HepG2 (cell line): ENCODE measurements at regions not wholly inside any gene's neighbourhood (a gene's known extent, or its start where the extent isn't known, plus 50 kb on each side); places are given as distances from the start of the nearest gene placed in this dataset.

Experiments
- ATAC-seq: fragments of 200-7000 bp; cut with Tn5 transposase; 3 replicates; pipeline ENCODE4 v1.9.1; 2020; ENCODE audit warnings: mild to moderate bottlenecking, moderate library complexity
- BruUV-seq: library from RNA; stranded (reverse); fragments of 400-500 nt; replicated peaks from 2 replicates; lab custom pipeline; 2021; lab: Mats Ljungman, UMichigan
- CTCF ChIA-PET: fragments of 300-600 bp; formaldehyde crosslinking; extraction: SDS; loops from one replicate; lab custom pipeline; 2021; ENCODE audit warnings: low total read pairs, inconsistent platforms, low intra/inter-chr PET ratio; lab: Yijun Ruan, JAX
- POLR2A ChIA-PET: fragments of 350-600 bp; sonication (Branson Sonifier 250); formaldehyde crosslinking; loops from one replicate; lab custom pipeline; 2020; ENCODE audit warnings: antibody characterized with exemption, inconsistent platforms; lab: Yijun Ruan, JAX
- DNase-seq: peaks from one replicate; pipeline ENCODE4 v3.0.0-alpha.2; 2015; ENCODE audit warnings: low spot score
- FAIRE-seq: peaks from 3 replicates; lab custom pipeline; 2011; peaks lifted over from hg19 to GRCh38; lab: Jason Lieb, UNC
- H2AFZ ChIP-seq: one replicate; pipeline ENCODE4 v1.6.1; 2011; ENCODE audit warnings: low read length, inconsistent platforms
- H3K27ac ChIP-seq: fragments of 300-600 bp; 3 replicates; pipeline ENCODE4 v1.8.0; 2011; ENCODE audit warnings: mixed run types, mild to moderate bottlenecking, mixed read lengths, low read length, inconsistent platforms; ENCODE audit not compliant: insufficient read depth; ENCODE audit errors: extremely low read length
- H3K27me3 ChIP-seq, 2 experiments: fragments of 200-600 bp in 1 of 2; 2 replicates in 1 of 2; 3 replicates in 1 of 2; pipeline versions ENCODE4 v1.6.0 to v1.8.0; 2011; ENCODE audit warnings: low read length in 2 of 2, mild to moderate bottlenecking in 2 of 2, moderate library complexity in 2 of 2, inconsistent platforms in 1 of 2; ENCODE audit not compliant: insufficient read depth in 2 of 2, control insufficient read depth in 1 of 2
- H3K36me3 ChIP-seq, 2 experiments: fragments of 200-600 bp in 1 of 2; replicated peaks in 1 of 2; 2 replicates in 1 of 2; 3 replicates in 1 of 2; pipeline versions ENCODE4 v1.5.1 to v1.8.0; 2011; ENCODE audit warnings: low read length in 2 of 2, inconsistent platforms in 1 of 2; ENCODE audit not compliant: insufficient read depth in 2 of 2, control insufficient read depth in 1 of 2
- H3K4me1 ChIP-seq: 2 replicates; pipeline ENCODE4 v1.5.1; 2012; ENCODE audit warnings: low read length, inconsistent platforms; ENCODE audit not compliant: insufficient read depth
- H3K4me2 ChIP-seq: 2 replicates; pipeline ENCODE4 v1.6.0; 2011; ENCODE audit warnings: low read depth, low read length, inconsistent platforms
- H3K4me3 ChIP-seq, 3 experiments: fragments of 200-600 bp in 1 of 3; sonication (generic), shearing (Covaris generic) in 1 of 3; replicated peaks in 1 of 3; 2 replicates each; pipeline ENCODE4 v1.5.1; 2011 to 2016; ENCODE audit warnings: low read length in 3 of 3, inconsistent platforms in 2 of 3, low read depth in 2 of 3, mild to moderate bottlenecking in 2 of 3, control low read depth in 1 of 3, mixed read lengths in 1 of 3; ENCODE audit not compliant: insufficient read depth in 1 of 3
- H3K79me2 ChIP-seq: one replicate; pipeline ENCODE4 v1.6.1; 2011; ENCODE audit warnings: low read length, inconsistent platforms; ENCODE audit not compliant: insufficient read depth
- H3K9ac ChIP-seq: 2 replicates; pipeline ENCODE4 v1.6.0; 2011; ENCODE audit warnings: mild to moderate bottlenecking, low read depth, low read length, inconsistent platforms; ENCODE audit not compliant: insufficient read depth
- H3K9me3 ChIP-seq: 2 replicates; pipeline ENCODE4 v1.5.1; 2012; ENCODE audit warnings: mild to moderate bottlenecking, low read length
- H4K20me1 ChIP-seq: 2 replicates; pipeline ENCODE4 v1.6.0; 2011; ENCODE audit warnings: inconsistent platforms, mild to moderate bottlenecking, low read length, moderate library complexity; ENCODE audit not compliant: insufficient read depth
- ATF1 ChIP-seq: IDR thresholded peaks from 2 replicates; pipeline ENCODE4 v1.6.1; 2016; ENCODE audit warnings: mild to moderate bottlenecking, control low read depth
- FOSL1 ChIP-seq: sonication (generic); formaldehyde crosslinking; IDR thresholded peaks from 2 replicates; pipeline ENCODE4 v1.9.0; 2021; ENCODE audit warnings: missing genetic modification reagents, borderline replicate concordance
- KDM3A ChIP-seq: IDR thresholded peaks from 2 replicates; pipeline ENCODE4 v1.6.1; 2018; ENCODE audit warnings: low read depth, missing compliant biosample characterization
- RAD21 ChIP-seq: fragments of 450-650 bp; formaldehyde crosslinking; IDR thresholded peaks from 2 replicates; pipeline ENCODE4 v1.5.0; 2020; ENCODE audit warnings: mild to moderate bottlenecking
- TOPORS ChIP-seq: sonication (generic); formaldehyde crosslinking; IDR thresholded peaks from 2 replicates; pipeline ENCODE4 v1.8.0; 2023; ENCODE audit warnings: mild to moderate bottlenecking, missing genetic modification reagents
- ZNF350 ChIP-seq: sonication (generic); formaldehyde crosslinking; IDR thresholded peaks from 2 replicates; pipeline ENCODE4 v1.4.0; 2020; ENCODE audit warnings: mild to moderate bottlenecking, low read depth, missing genetic modification reagents, borderline replicate concordance
- ZNF547 ChIP-seq: sonication (generic); formaldehyde crosslinking; IDR thresholded peaks from 2 replicates; pipeline ENCODE4 v1.5.1; 2020; ENCODE audit warnings: mild to moderate bottlenecking, missing genetic modification reagents
- ZNF616 ChIP-seq: sonication (generic); formaldehyde crosslinking; IDR thresholded peaks from 2 replicates; pipeline ENCODE4 v1.5.0; 2020; ENCODE audit warnings: low read depth, mild to moderate bottlenecking, missing genetic modification reagents
- ZNF7 ChIP-seq: IDR thresholded peaks from 2 replicates; pipeline ENCODE4 v1.6.1; 2016; ENCODE audit warnings: missing biosample characterization, missing genetic modification reagents
- WGBS: methylation state at CpG from one replicate; pipeline ENCODE4 v1.1.6; 2017; ENCODE audit warnings: low lambda C conversion rate; 5-methylcytosine and 5-hydroxymethylcytosine counted together
- in situ Hi-C: cut with HindIII; loops from 2 replicates; pipeline ENCODE4 v1.10.0; 2017; ENCODE audit warnings: low pct_unique_long_range_greater_than_20kb; ENCODE audit not compliant: extremely low pct_ligation_motif_present
- intact Hi-C: fragments of 100-400 bp; cut with micrococcal nuclease; formaldehyde crosslinking; loops from one replicate; pipeline ENCODE4 v1.10.0; 2022; ENCODE audit not compliant: unreplicated experiment
- TF ChIP-seq, protein P1 (sequence below): sonication (generic); formaldehyde crosslinking; IDR thresholded peaks from 2 replicates; pipeline ENCODE4 v1.5.1; 2020; ENCODE audit warnings: mild to moderate bottlenecking, moderate library complexity, missing genetic modification reagents
- TF ChIP-seq, protein P2 (sequence below): sonication (generic); formaldehyde crosslinking; IDR thresholded peaks from 2 replicates; pipeline ENCODE4 v1.4.0; 2020; ENCODE audit warnings: missing genetic modification reagents

DNA sequence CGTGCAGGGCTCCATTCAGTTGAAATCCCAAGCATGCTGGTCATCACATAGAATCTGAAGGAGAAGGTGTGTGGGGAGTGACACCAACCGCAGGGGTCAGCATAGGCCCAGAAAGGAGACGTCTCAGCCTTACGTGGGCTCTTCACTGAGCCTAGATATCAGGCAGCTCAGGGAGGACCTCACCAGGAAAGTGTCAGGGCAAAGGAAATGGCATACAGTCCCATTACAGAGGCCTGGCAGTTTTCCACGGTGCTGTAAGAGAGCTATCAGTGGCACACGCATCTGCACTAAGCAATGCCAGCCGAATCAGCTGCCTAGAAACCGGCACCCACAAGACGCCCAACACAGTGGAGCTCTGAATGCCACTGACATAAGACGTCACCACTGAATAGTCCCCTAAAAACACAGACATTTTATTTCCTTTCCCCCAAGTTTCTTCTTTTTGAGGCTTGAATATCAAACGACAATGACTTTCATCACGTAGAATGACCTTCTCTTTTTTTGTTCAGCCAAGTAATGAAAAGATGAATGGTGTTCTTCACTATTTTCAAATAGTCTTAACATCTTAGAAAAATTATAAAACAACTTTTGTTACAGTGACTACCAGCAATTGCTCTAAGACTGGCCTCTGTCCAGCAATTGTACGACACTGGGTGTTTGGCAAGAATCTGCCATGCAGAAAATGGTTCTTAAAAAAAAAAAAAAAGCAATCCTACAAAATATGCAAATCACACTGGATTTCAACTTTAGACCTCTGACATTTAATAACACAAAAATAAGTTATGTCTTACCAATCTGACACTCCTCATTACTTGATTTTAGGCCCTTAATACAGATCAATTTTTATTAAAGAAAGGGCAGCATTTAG lies 88.9 kb upstream of the FOXQ1 start (continued):
- no peak for TF ChIP-seq ZNF616 (CRISPR knock-in tag)
- no peak for TF ChIP-seq ATF1 (CRISPR knock-in tag)
- no peak for TF ChIP-seq ZNF350 (CRISPR knock-in tag)

DNA sequence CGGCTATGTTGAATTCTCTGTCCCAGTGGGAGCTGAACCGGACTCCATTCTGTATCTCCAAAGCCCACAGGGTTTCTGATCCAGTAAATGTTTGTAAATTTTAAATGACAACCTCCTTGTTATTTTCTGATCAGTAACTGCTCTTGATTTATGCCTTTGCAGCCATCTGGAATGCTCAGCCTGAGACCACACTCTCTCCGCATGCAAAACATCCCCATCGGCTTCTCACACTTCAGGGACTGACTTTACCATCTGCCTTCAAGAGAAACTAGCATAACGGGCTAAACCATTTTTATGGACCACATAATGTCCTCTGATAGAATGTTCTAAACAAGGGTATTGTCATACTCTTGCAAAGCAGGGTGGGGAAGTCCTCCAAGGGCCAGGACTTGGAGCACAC lies 94.5 kb upstream of the FOXQ1 start:
- ATAC-seq (peak; percentile 16; the same call in 1 of the 3 replicates), FAIRE-seq (no peak), DNase-seq (no peak)
- 78% methylated on average over 5 of the region's 5 CpGs for WGBS
- POLR2A ChIA-PET: interaction anchor here (3.1 kb wide), 1 partner anchor 10 kb away, joined by 26 read pairs; no protein-coding TSS in a partner anchor
- Histone ChIP-seq H3K36me3 (peaks cover 3 to 7% of the 10 kb centered on the region in 2 experiments; a peak in 2 of 5 replicates), H3K9ac (0 out of 2 replicates have a peak overlapping the region, but pooled peaks have one; percentile 16), H3K79me2 (peaks cover 15% of the 10 kb centered on the region), H3K9me3 (no peaks in the 10 kb centered on the region), H2AFZ (no peak overlapping the region), H3K4me2 (no peak overlapping the region), H3K27ac (no peak overlapping the region), H4K20me1 (0 out of 2 replicates have a peak, but pooled peaks cover 4% of the 10 kb centered on the region), H3K4me1 (peaks cover 44% of the 10 kb centered on the region), H3K27me3 (no peaks in the 10 kb centered on the region), H3K4me3 (no peak overlapping the region)
- no peak for TF ChIP-seq TOPORS (CRISPR knock-in tag)
- no peak for TF ChIP-seq FOSL1 (CRISPR knock-in tag)
- 0 out of 2 replicates have a peak, but pooled peaks have one; percentile 31 for TF ChIP-seq ZNF547 (CRISPR knock-in tag)
- TF ChIP-seq RAD21: no peak
- TF ChIP-seq, protein P1, sequence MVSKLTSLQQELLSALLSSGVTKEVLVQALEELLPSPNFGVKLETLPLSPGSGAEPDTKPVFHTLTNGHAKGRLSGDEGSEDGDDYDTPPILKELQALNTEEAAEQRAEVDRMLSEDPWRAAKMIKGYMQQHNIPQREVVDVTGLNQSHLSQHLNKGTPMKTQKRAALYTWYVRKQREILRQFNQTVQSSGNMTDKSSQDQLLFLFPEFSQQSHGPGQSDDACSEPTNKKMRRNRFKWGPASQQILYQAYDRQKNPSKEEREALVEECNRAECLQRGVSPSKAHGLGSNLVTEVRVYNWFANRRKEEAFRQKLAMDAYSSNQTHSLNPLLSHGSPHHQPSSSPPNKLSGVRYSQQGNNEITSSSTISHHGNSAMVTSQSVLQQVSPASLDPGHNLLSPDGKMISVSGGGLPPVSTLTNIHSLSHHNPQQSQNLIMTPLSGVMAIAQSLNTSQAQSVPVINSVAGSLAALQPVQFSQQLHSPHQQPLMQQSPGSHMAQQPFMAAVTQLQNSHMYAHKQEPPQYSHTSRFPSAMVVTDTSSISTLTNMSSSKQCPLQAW (CRISPR knock-in tag): no peak
- no peak for TF ChIP-seq KDM3A
- TF ChIP-seq ZNF7: no peak
- TF ChIP-seq, protein P2, sequence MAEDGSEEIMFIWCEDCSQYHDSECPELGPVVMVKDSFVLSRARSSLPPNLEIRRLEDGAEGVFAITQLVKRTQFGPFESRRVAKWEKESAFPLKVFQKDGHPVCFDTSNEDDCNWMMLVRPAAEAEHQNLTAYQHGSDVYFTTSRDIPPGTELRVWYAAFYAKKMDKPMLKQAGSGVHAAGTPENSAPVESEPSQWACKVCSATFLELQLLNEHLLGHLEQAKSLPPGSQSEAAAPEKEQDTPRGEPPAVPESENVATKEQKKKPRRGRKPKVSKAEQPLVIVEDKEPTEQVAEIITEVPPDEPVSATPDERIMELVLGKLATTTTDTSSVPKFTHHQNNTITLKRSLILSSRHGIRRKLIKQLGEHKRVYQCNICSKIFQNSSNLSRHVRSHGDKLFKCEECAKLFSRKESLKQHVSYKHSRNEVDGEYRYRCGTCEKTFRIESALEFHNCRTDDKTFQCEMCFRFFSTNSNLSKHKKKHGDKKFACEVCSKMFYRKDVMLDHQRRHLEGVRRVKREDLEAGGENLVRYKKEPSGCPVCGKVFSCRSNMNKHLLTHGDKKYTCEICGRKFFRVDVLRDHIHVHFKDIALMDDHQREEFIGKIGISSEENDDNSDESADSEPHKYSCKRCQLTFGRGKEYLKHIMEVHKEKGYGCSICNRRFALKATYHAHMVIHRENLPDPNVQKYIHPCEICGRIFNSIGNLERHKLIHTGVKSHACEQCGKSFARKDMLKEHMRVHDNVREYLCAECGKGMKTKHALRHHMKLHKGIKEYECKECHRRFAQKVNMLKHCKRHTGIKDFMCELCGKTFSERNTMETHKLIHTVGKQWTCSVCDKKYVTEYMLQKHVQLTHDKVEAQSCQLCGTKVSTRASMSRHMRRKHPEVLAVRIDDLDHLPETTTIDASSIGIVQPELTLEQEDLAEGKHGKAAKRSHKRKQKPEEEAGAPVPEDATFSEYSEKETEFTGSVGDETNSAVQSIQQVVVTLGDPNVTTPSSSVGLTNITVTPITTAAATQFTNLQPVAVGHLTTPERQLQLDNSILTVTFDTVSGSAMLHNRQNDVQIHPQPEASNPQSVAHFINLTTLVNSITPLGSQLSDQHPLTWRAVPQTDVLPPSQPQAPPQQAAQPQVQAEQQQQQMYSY (CRISPR knock-in tag): no peak
- intact Hi-C loops: no loop called here
- in situ Hi-C loops: no loop called here
- CTCF ChIA-PET: no interaction called here
- BruUV-seq: no TSS peak
